H9 (cell line): ENCODE measurements at regions not wholly inside any gene's neighbourhood (a gene's known extent, or its start where the extent isn't known, plus 50 kb on each side); places are given as distances from the start of the nearest gene placed in this dataset.

Experiments used
- DNase-seq: peaks from one replicate; pipeline ENCODE4 v3.0.0-alpha.2; 2017
- H2AFZ ChIP-seq: one replicate; pipeline ENCODE4 v1.6.1; 2013; ENCODE audit warnings: mild to moderate bottlenecking, low read length, control low read depth, moderate library complexity
- H2AK5ac ChIP-seq: 2 replicates; pipeline ENCODE4 v1.6.1; 2013; ENCODE audit warnings: low read length, control low read depth, mixed read lengths; ENCODE audit not compliant: insufficient read length
- H2BK120ac ChIP-seq: one replicate; pipeline ENCODE4 v1.6.1; 2013; ENCODE audit warnings: low read depth, mild to moderate bottlenecking, low read length, control low read depth, inconsistent platforms; ENCODE audit not compliant: poor library complexity, severe bottlenecking
- H2BK12ac ChIP-seq: 2 replicates; pipeline ENCODE4 v1.6.1; 2013; ENCODE audit warnings: low read length, control low read depth, mixed read lengths, low read depth; ENCODE audit not compliant: insufficient read length
- H2BK15ac ChIP-seq: 2 replicates; pipeline ENCODE4 v1.6.1; 2013; ENCODE audit warnings: low read depth, low read length, control low read depth
- H2BK20ac ChIP-seq: one replicate; pipeline ENCODE4 v1.6.1; 2013; ENCODE audit warnings: low read depth, mild to moderate bottlenecking, low read length, control low read depth, inconsistent platforms; ENCODE audit not compliant: poor library complexity, severe bottlenecking
- H2BK5ac ChIP-seq: 2 replicates; pipeline ENCODE4 v1.6.1; 2013; ENCODE audit warnings: low read length, control low read depth, mixed read lengths; ENCODE audit not compliant: insufficient read length
- H3K14ac ChIP-seq: 2 replicates; pipeline ENCODE4 v1.6.1; 2013; ENCODE audit warnings: low read length, control low read depth; ENCODE audit not compliant: insufficient read depth
- H3K18ac ChIP-seq: 2 replicates; pipeline ENCODE4 v1.6.1; 2013; ENCODE audit warnings: low read depth, mild to moderate bottlenecking, mixed read lengths, low read length, control low read depth; ENCODE audit not compliant: insufficient read length
- H3K23ac ChIP-seq: 2 replicates; pipeline ENCODE4 v1.6.1; 2013; ENCODE audit warnings: low read length, control low read depth, mixed read lengths, low read depth; ENCODE audit not compliant: insufficient read length
- H3K23me2 ChIP-seq: 2 replicates; pipeline ENCODE4 v1.6.1; 2013; ENCODE audit warnings: low read depth, mild to moderate bottlenecking, mixed read lengths, low read length, control low read depth; ENCODE audit not compliant: insufficient read length, poor library complexity, severe bottlenecking
- H3K27ac ChIP-seq: 2 replicates; pipeline ENCODE4 v1.5.1; 2013; ENCODE audit warnings: low read length, control low read depth, mixed read lengths, low read depth; ENCODE audit not compliant: insufficient read length
- H3K27me3 ChIP-seq: 2 replicates; pipeline ENCODE4 v1.6.1; 2013; ENCODE audit warnings: low read length, control low read depth, inconsistent platforms; ENCODE audit not compliant: insufficient read depth
- H3K4ac ChIP-seq: 2 replicates; pipeline ENCODE4 v1.6.1; 2013; ENCODE audit warnings: low read depth, mild to moderate bottlenecking, control low read depth, inconsistent platforms, low read length, moderate library complexity
- H3K4me1 ChIP-seq: 2 replicates; pipeline ENCODE4 v1.6.1; 2013; ENCODE audit warnings: low read length, control low read depth, inconsistent platforms; ENCODE audit not compliant: insufficient read depth
- H3K4me2 ChIP-seq: 2 replicates; pipeline ENCODE4 v1.6.1; 2013; ENCODE audit warnings: low read length, control low read depth, mixed read lengths; ENCODE audit not compliant: insufficient read length, insufficient read depth
- H3K56ac ChIP-seq: 2 replicates; pipeline ENCODE4 v1.6.1; 2013; ENCODE audit warnings: low read depth, mild to moderate bottlenecking, mixed read lengths, low read length, control low read depth; ENCODE audit not compliant: insufficient read length
- H3K79me1 ChIP-seq: 2 replicates; pipeline ENCODE4 v1.6.1; 2013; ENCODE audit warnings: low read depth, mild to moderate bottlenecking, moderate library complexity, low read length, control low read depth, inconsistent platforms; ENCODE audit not compliant: insufficient read depth, poor library complexity, severe bottlenecking
- H3K79me2 ChIP-seq: 2 replicates; pipeline ENCODE4 v1.6.1; 2013; ENCODE audit warnings: low read length, control low read depth, inconsistent platforms; ENCODE audit not compliant: insufficient read depth
- H3K9ac ChIP-seq: 2 replicates; pipeline ENCODE4 v1.6.1; 2013; ENCODE audit warnings: low read length, control low read depth, mixed read lengths; ENCODE audit not compliant: insufficient read length; ENCODE audit errors: extremely low read depth
- H3K9me3 ChIP-seq: one replicate; pipeline ENCODE4 v1.6.1; 2013; ENCODE audit warnings: low read depth, low read length, inconsistent platforms; ENCODE audit not compliant: control insufficient read depth
- H3T11ph ChIP-seq: one replicate; pipeline ENCODE4 v1.6.1; 2013; ENCODE audit warnings: mild to moderate bottlenecking, low read length, control low read depth, inconsistent platforms
- H4K20me1 ChIP-seq: one replicate; pipeline ENCODE4 v1.6.1; 2013; ENCODE audit not compliant: control insufficient read depth, insufficient read length, insufficient read depth
- H4K5ac ChIP-seq: 2 replicates; pipeline ENCODE4 v1.6.1; 2013; ENCODE audit warnings: low read depth, mild to moderate bottlenecking, mixed read lengths, low read length, control low read depth; ENCODE audit not compliant: insufficient read length
- H4K8ac ChIP-seq: replicated peaks from 2 replicates; pipeline ENCODE4 v1.6.1; 2013; ENCODE audit warnings: low read length, control low read depth, mixed read lengths, low read depth; ENCODE audit not compliant: insufficient read length
- H4K91ac ChIP-seq: 2 replicates; pipeline ENCODE4 v1.6.1; 2013; ENCODE audit warnings: low read depth, mild to moderate bottlenecking, moderate library complexity, mixed read lengths, low read length, control low read depth; ENCODE audit not compliant: insufficient read length
- H3K27ac Mint-ChIP-seq, 3 experiments: 2 replicates in 2 of 3; 3 replicates in 1 of 3; pipeline ENCODE4 v1.8.0; 2020 to 2021; ENCODE audit warnings: mixed read lengths in 3 of 3, mild to moderate bottlenecking in 1 of 3, moderate library complexity in 1 of 3
- H3K27me3 Mint-ChIP-seq: 2 replicates; pipeline ENCODE4 v1.8.0; 2021; ENCODE audit warnings: low read depth, mild to moderate bottlenecking, moderate library complexity, mixed read lengths
- H3K36me3 Mint-ChIP-seq, 3 experiments: 2 replicates in 2 of 3; 3 replicates in 1 of 3; pipeline ENCODE4 v1.8.0; 2020 to 2021; ENCODE audit warnings: low read depth in 3 of 3, mixed read lengths in 3 of 3; ENCODE audit not compliant: insufficient read depth in 1 of 3
- H3K4me1 Mint-ChIP-seq, 2 experiments: 2 replicates each; pipeline ENCODE4 v1.8.0; 2020; ENCODE audit warnings: mixed read lengths in 2 of 2
- H3K4me3 Mint-ChIP-seq, 2 experiments: 2 replicates in 1 of 2; 3 replicates in 1 of 2; pipeline ENCODE4 v1.8.0; 2020 to 2021; ENCODE audit warnings: mild to moderate bottlenecking in 2 of 2, mixed read lengths in 2 of 2, moderate library complexity in 1 of 2
- H3K9me3 Mint-ChIP-seq, 2 experiments: 2 replicates in 1 of 2; 3 replicates in 1 of 2; pipeline ENCODE4 v1.8.0; 2020; ENCODE audit warnings: mild to moderate bottlenecking in 2 of 2, mixed read lengths in 2 of 2, moderate library complexity in 1 of 2
- CTCF ChIP-seq: fragments of 200-600 bp; sonication (generic); conservative IDR thresholded peaks from 3 replicates; pipeline ENCODE4 v1.8.0; 2021; ENCODE audit warnings: antibody characterized with exemption, mild to moderate bottlenecking
- WGBS: extraction: QIAGEN DNeasy Blood & Tissue Kit; methylation state at CpG from one replicate; pipeline ENCODE4 v1.1.7; 2013; ENCODE audit warnings: missing lambda C conversion rate, low lambda C conversion rate, mixed read lengths; ENCODE audit not compliant: insufficient read length; ENCODE audit errors: extremely low coverage; 5-methylcytosine and 5-hydroxymethylcytosine counted together

DNA sequence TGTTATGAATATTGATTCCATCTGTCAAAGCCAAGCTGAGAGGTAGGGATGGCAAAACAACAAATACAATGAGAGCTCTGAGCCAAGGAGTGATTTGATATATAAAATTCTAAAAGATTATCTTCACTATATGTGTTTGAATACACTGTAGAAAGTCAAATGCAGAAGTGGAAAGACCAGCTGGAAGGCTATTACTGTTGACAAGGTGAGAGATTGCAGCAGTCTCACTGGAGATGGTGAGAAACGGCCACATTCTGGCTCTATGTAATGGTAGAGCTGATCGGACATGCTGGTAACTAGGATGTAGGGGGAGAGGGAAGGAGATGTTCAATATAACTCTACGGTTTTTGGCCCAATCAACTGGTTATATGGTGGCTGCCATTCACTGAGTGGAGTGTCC lies 434.2 kb upstream of the SUCLG2 start:
- Mint-ChIP-seq H3K27ac (peak overlapping the region in 1 of 3 experiments; percentile 10; a peak in 1 of 7 replicates), H3K9me3 (no peaks in the 10 kb centered on the region), H3K4me3 (no peak overlapping the region), H3K36me3 (no peaks in the 10 kb centered on the region), H3K27me3 (no peaks in the 10 kb centered on the region), H3K4me1 (no peaks in the 10 kb centered on the region)
- no peak overlapping the region for H3K27ac ChIP-seq
- no peak overlapping the region for H4K5ac ChIP-seq
- H2AK5ac ChIP-seq, result no peak overlapping the region
- no peak overlapping the region for H3K4ac ChIP-seq
- no CpG with 5 or more reads among the region's 3 CpGs for WGBS
- no peak for TF ChIP-seq CTCF
- H3K23ac ChIP-seq, result no peak overlapping the region
- H2BK120ac ChIP-seq, result no peak overlapping the region
- H3K79me1 ChIP-seq, result no peaks in the 10 kb centered on the region
- no peak overlapping the region for H2AFZ ChIP-seq
- H3T11ph ChIP-seq, result no peak overlapping the region
- no peaks in the 10 kb centered on the region for H3K27me3 ChIP-seq
- H3K56ac ChIP-seq, result no peak overlapping the region
- no peak overlapping the region for H2BK12ac ChIP-seq
- H3K9ac ChIP-seq, result no peak overlapping the region
- no peaks in the 10 kb centered on the region for H4K20me1 ChIP-seq
- H3K23me2 ChIP-seq, result no peaks in the 10 kb centered on the region
- H3K9me3 ChIP-seq, result no peaks in the 10 kb centered on the region
- no peak overlapping the region for H4K91ac ChIP-seq
- no peak overlapping the region for H2BK15ac ChIP-seq
- H3K14ac ChIP-seq, result no peak overlapping the region
- H4K8ac ChIP-seq, result no peak overlapping the region
- H2BK20ac ChIP-seq, result no peak overlapping the region
- no peaks in the 10 kb centered on the region for H3K4me1 ChIP-seq
- H2BK5ac ChIP-seq, result no peak overlapping the region
- DNase-seq, result no peak
- H3K4me2 ChIP-seq, result no peak overlapping the region
- no peak overlapping the region for H3K18ac ChIP-seq
- H3K79me2 ChIP-seq, result no peaks in the 10 kb centered on the region
